Esophagus muscularis mucosa (tissue), 3 donors: ENCODE measurements at regions not wholly inside any gene's neighbourhood (a gene's known extent, or its start where the extent isn't known, plus 50 kb on each side); places are given as distances from the start of the nearest gene placed in this dataset.

Experiments
- POLR2AphosphoS5 ChIP-seq, 2 donors: sonication (generic); formaldehyde crosslinking; IDR thresholded peaks; one replicate each; pipeline ENCODE4 v1.6.1; 2017; ENCODE audit warnings: antibody characterized with exemption in 2 of 2
- TF ChIP-seq, protein P1 (sequence below), 3 experiments: fragments of 200-600 bp in 2 of 3; fragments of 450-650 bp in 1 of 3; sonication (generic) in 2 of 3; IDR thresholded peaks; one replicate each; pipeline ENCODE4 v1.5.1; 2017 to 2019; ENCODE audit warnings: antibody characterized with exemption in 3 of 3, mild to moderate bottlenecking in 2 of 3, moderate library complexity in 1 of 3

GRCh38 chr1:201596101-201596868, 57.4 kb downstream of the NAV1 start:
- TF ChIP-seq, protein P1, sequence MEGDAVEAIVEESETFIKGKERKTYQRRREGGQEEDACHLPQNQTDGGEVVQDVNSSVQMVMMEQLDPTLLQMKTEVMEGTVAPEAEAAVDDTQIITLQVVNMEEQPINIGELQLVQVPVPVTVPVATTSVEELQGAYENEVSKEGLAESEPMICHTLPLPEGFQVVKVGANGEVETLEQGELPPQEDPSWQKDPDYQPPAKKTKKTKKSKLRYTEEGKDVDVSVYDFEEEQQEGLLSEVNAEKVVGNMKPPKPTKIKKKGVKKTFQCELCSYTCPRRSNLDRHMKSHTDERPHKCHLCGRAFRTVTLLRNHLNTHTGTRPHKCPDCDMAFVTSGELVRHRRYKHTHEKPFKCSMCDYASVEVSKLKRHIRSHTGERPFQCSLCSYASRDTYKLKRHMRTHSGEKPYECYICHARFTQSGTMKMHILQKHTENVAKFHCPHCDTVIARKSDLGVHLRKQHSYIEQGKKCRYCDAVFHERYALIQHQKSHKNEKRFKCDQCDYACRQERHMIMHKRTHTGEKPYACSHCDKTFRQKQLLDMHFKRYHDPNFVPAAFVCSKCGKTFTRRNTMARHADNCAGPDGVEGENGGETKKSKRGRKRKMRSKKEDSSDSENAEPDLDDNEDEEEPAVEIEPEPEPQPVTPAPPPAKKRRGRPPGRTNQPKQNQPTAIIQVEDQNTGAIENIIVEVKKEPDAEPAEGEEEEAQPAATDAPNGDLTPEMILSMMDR (IDR thresholded peaks at IDR 0.05), result no peak
- no peak for TF ChIP-seq POLR2AphosphoS5 (IDR thresholded peaks at IDR 0.05)
